GM21717 (cell line): ENCODE measurements at regions not wholly inside any gene's neighbourhood (a gene's known extent, or its start where the extent isn't known, plus 50 kb on each side); places are given as distances from the start of the nearest gene placed in this dataset.

Experiments
- ATAC-seq: cut with Tn5 transposase; IDR thresholded peaks from one replicate; pipeline ENCODE4 v1.9.1; 2021; ENCODE audit warnings: mild to moderate bottlenecking, moderate library complexity; ENCODE audit not compliant: unreplicated experiment

- peak; percentile 89 for ATAC-seq
These were observed 110.7 kb downstream of the BTG1 start for GRCh38 chr12:92034858-92035401.

GRCh38 chr12:92034083-92034482 is 111.6 kb downstream of the BTG1 start:
- no peak for ATAC-seq

GRCh38 chr12:92032965-92033364 is 112.7 kb downstream of the BTG1 start:
- no peak for ATAC-seq

GRCh38 chr12:92032101-92032500 is 113.5 kb downstream of the BTG1 start:
- ATAC-seq = no peak

GRCh38 chr12:92030618-92031017 is 115.0 kb downstream of the BTG1 start:
- ATAC-seq = peak; percentile 36

- ATAC-seq = no peak
These were observed 115.6 kb downstream of the BTG1 start for GRCh38 chr12:92029902-92030586.

GRCh38 chr12:92029136-92029535 is 116.5 kb downstream of the BTG1 start:
- no peak for ATAC-seq

GRCh38 chr12:92028441-92028709 is 117.3 kb downstream of the BTG1 start:
- no peak for ATAC-seq

- no peak for ATAC-seq
These were observed 117.8 kb downstream of the BTG1 start for GRCh38 chr12:92027701-92028440.

- ATAC-seq = no peak
These were observed 118.4 kb downstream of the BTG1 start for GRCh38 chr12:92027243-92027642.

GRCh38 chr12:92025462-92026207 is 120.0 kb downstream of the BTG1 start:
- no peak for ATAC-seq

- ATAC-seq = no peak
These were observed 123.6 kb downstream of the BTG1 start for GRCh38 chr12:92022093-92022492.

- ATAC-seq = no peak
These were observed 124.0 kb downstream of the BTG1 start for GRCh38 chr12:92021666-92022035.

GRCh38 chr12:92020983-92021665 is 124.5 kb downstream of the BTG1 start:
- no peak for ATAC-seq

GRCh38 chr12:92019491-92020277 is 126.0 kb downstream of the BTG1 start:
- ATAC-seq = no peak

GRCh38 chr12:92012691-92013090 is 133.0 kb downstream of the BTG1 start:
- ATAC-seq = no peak

- no peak for ATAC-seq
These were observed 134.6 kb downstream of the BTG1 start for GRCh38 chr12:92010853-92011701.

- no peak for ATAC-seq
These were observed 135.3 kb downstream of the BTG1 start for GRCh38 chr12:92010368-92010767.

- no peak for ATAC-seq
These were observed 137.3 kb downstream of the BTG1 start for GRCh38 chr12:92008345-92008744.

GRCh38 chr12:92007787-92008186 is 137.9 kb downstream of the BTG1 start:
- no peak for ATAC-seq
